ENCODE measurements at regions not wholly inside any gene's neighbourhood (a gene's known extent, or its start where the extent isn't known, plus 50 kb on each side); places are given as distances from the start of the nearest gene placed in this dataset.

- Mint-ChIP-seq H3K4me3 (no peak overlapping the region), H3K27ac (no peak overlapping the region), H3K27me3 (no peaks in the 10 kb centered on the region), H3K36me3 (ENCODE audit: low read depth) (no peaks in the 10 kb centered on the region), H3K4me1 (ENCODE audit: low read depth) (peaks cover 7% of the 10 kb centered on the region), H3K9me3 (no peaks in the 10 kb centered on the region)
Observed at GRCh38 chr1:115179397-115180079, 90.2 kb upstream of the TSPAN2 start.

- H3K36me3 Mint-ChIP-seq (ENCODE audit: low read depth) = no peaks in the 10 kb centered on the region
- H3K27ac Mint-ChIP-seq = no peak overlapping the region
- H3K9me3 Mint-ChIP-seq = no peaks in the 10 kb centered on the region
- H3K27me3 Mint-ChIP-seq = peaks cover 14% of the 10 kb centered on the region
- no peaks in the 10 kb centered on the region for H3K4me1 Mint-ChIP-seq (ENCODE audit: low read depth)
- H3K4me3 Mint-ChIP-seq = no peak overlapping the region
Observed at GRCh38 chr1:115176189-115176588, 86.9 kb upstream of the TSPAN2 start.

GRCh38 chr1:115175596-115175995 lies 86.3 kb upstream of the TSPAN2 start:
- H3K27me3 Mint-ChIP-seq = peaks cover 14% of the 10 kb centered on the region
- no peaks in the 10 kb centered on the region for H3K36me3 Mint-ChIP-seq (ENCODE audit: low read depth)
- no peaks in the 10 kb centered on the region for H3K9me3 Mint-ChIP-seq
- no peak overlapping the region for H3K4me3 Mint-ChIP-seq
- H3K27ac Mint-ChIP-seq = no peak overlapping the region
- no peaks in the 10 kb centered on the region for H3K4me1 Mint-ChIP-seq (ENCODE audit: low read depth)

- no peaks in the 10 kb centered on the region for H3K36me3 Mint-ChIP-seq (ENCODE audit: low read depth)
- no peaks in the 10 kb centered on the region for H3K4me1 Mint-ChIP-seq (ENCODE audit: low read depth)
- H3K9me3 Mint-ChIP-seq = no peaks in the 10 kb centered on the region
- no peak overlapping the region for H3K4me3 Mint-ChIP-seq
- H3K27ac Mint-ChIP-seq = no peak overlapping the region
- peaks cover 14% of the 10 kb centered on the region for H3K27me3 Mint-ChIP-seq
Observed at GRCh38 chr1:115173151-115173550, 83.8 kb upstream of the TSPAN2 start.

- no peak overlapping the region for H3K27ac Mint-ChIP-seq
- H3K4me3 Mint-ChIP-seq = no peak overlapping the region
- no peaks in the 10 kb centered on the region for H3K4me1 Mint-ChIP-seq (ENCODE audit: low read depth)
- no peaks in the 10 kb centered on the region for H3K9me3 Mint-ChIP-seq
- H3K36me3 Mint-ChIP-seq (ENCODE audit: low read depth) = no peaks in the 10 kb centered on the region
- peaks cover 23% of the 10 kb centered on the region for H3K27me3 Mint-ChIP-seq
Observed at GRCh38 chr1:115172270-115172669, 83.0 kb upstream of the TSPAN2 start.

- H3K9me3 Mint-ChIP-seq = no peaks in the 10 kb centered on the region
- no peaks in the 10 kb centered on the region for H3K36me3 Mint-ChIP-seq (ENCODE audit: low read depth)
- no peak overlapping the region for H3K27ac Mint-ChIP-seq
- no peak overlapping the region for H3K4me3 Mint-ChIP-seq
- peaks cover 30% of the 10 kb centered on the region for H3K27me3 Mint-ChIP-seq
- H3K4me1 Mint-ChIP-seq (ENCODE audit: low read depth) = no peaks in the 10 kb centered on the region
Observed at GRCh38 chr1:115170961-115171392, 81.7 kb upstream of the TSPAN2 start.

- Mint-ChIP-seq H3K4me1 (ENCODE audit: low read depth) (no peaks in the 10 kb centered on the region), H3K27ac (no peak overlapping the region), H3K4me3 (no peak overlapping the region), H3K36me3 (ENCODE audit: low read depth) (no peaks in the 10 kb centered on the region), H3K9me3 (no peaks in the 10 kb centered on the region), H3K27me3 (peaks cover 30% of the 10 kb centered on the region)
Observed at GRCh38 chr1:115170377-115170776, 81.1 kb upstream of the TSPAN2 start.

- H3K9me3 Mint-ChIP-seq = no peaks in the 10 kb centered on the region
- H3K27ac Mint-ChIP-seq = no peak overlapping the region
- H3K4me3 Mint-ChIP-seq = no peak overlapping the region
- no peaks in the 10 kb centered on the region for H3K36me3 Mint-ChIP-seq (ENCODE audit: low read depth)
- peaks cover 28% of the 10 kb centered on the region for H3K27me3 Mint-ChIP-seq
- no peaks in the 10 kb centered on the region for H3K4me1 Mint-ChIP-seq (ENCODE audit: low read depth)
Observed at GRCh38 chr1:115168026-115168425, 78.7 kb upstream of the TSPAN2 start.

GRCh38 chr1:115166531-115167091 lies 77.3 kb upstream of the TSPAN2 start:
- Mint-ChIP-seq H3K36me3 (ENCODE audit: low read depth) (no peaks in the 10 kb centered on the region), H3K4me3 (no peak overlapping the region), H3K27ac (no peak overlapping the region), H3K27me3 (peaks cover 22% of the 10 kb centered on the region), H3K9me3 (no peaks in the 10 kb centered on the region), H3K4me1 (ENCODE audit: low read depth) (no peaks in the 10 kb centered on the region)

- H3K27me3 Mint-ChIP-seq = peaks cover 19% of the 10 kb centered on the region
- H3K4me1 Mint-ChIP-seq (ENCODE audit: low read depth) = no peaks in the 10 kb centered on the region
- no peak overlapping the region for H3K4me3 Mint-ChIP-seq
- no peak overlapping the region for H3K27ac Mint-ChIP-seq
- H3K36me3 Mint-ChIP-seq (ENCODE audit: low read depth) = no peaks in the 10 kb centered on the region
- H3K9me3 Mint-ChIP-seq = no peaks in the 10 kb centered on the region
Observed at GRCh38 chr1:115165776-115166175, 76.5 kb upstream of the TSPAN2 start.

- peaks cover 19% of the 10 kb centered on the region for H3K27me3 Mint-ChIP-seq
- no peak overlapping the region for H3K4me3 Mint-ChIP-seq
- H3K4me1 Mint-ChIP-seq (ENCODE audit: low read depth) = no peaks in the 10 kb centered on the region
- no peak overlapping the region for H3K27ac Mint-ChIP-seq
- H3K9me3 Mint-ChIP-seq = no peaks in the 10 kb centered on the region
- no peaks in the 10 kb centered on the region for H3K36me3 Mint-ChIP-seq (ENCODE audit: low read depth)
Observed at GRCh38 chr1:115164940-115165705, 75.8 kb upstream of the TSPAN2 start.

GRCh38 chr1:115164484-115164883 lies 75.2 kb upstream of the TSPAN2 start:
- H3K4me1 Mint-ChIP-seq (ENCODE audit: low read depth) = no peaks in the 10 kb centered on the region
- H3K4me3 Mint-ChIP-seq = no peak overlapping the region
- H3K27ac Mint-ChIP-seq = no peak overlapping the region
- peaks cover 19% of the 10 kb centered on the region for H3K27me3 Mint-ChIP-seq
- H3K36me3 Mint-ChIP-seq (ENCODE audit: low read depth) = no peaks in the 10 kb centered on the region
- no peaks in the 10 kb centered on the region for H3K9me3 Mint-ChIP-seq

GRCh38 chr1:115160728-115161127 lies 71.4 kb upstream of the TSPAN2 start:
- no peaks in the 10 kb centered on the region for H3K4me1 Mint-ChIP-seq (ENCODE audit: low read depth)
- H3K27me3 Mint-ChIP-seq = peaks cover 3% of the 10 kb centered on the region

GRCh38 chr1:115159958-115160357 lies 70.7 kb upstream of the TSPAN2 start:
- no peaks in the 10 kb centered on the region for H3K36me3 Mint-ChIP-seq (ENCODE audit: low read depth)
- no peaks in the 10 kb centered on the region for H3K4me1 Mint-ChIP-seq (ENCODE audit: low read depth)
- H3K27me3 Mint-ChIP-seq = peaks cover 3% of the 10 kb centered on the region
- no peak overlapping the region for H3K4me3 Mint-ChIP-seq
- no peak overlapping the region for H3K27ac Mint-ChIP-seq
- no peaks in the 10 kb centered on the region for H3K9me3 Mint-ChIP-seq

More at GRCh38 chr1:115160728-115161127, 71.4 kb upstream of the TSPAN2 start:
- H3K4me3 Mint-ChIP-seq = no peak overlapping the region
- no peaks in the 10 kb centered on the region for H3K36me3 Mint-ChIP-seq (ENCODE audit: low read depth)
- no peak overlapping the region for H3K27ac Mint-ChIP-seq
- no peaks in the 10 kb centered on the region for H3K9me3 Mint-ChIP-seq

- no peaks in the 10 kb centered on the region for H3K36me3 Mint-ChIP-seq (ENCODE audit: low read depth)
- no peak overlapping the region for H3K4me3 Mint-ChIP-seq
- no peak overlapping the region for H3K27ac Mint-ChIP-seq
- no peaks in the 10 kb centered on the region for H3K9me3 Mint-ChIP-seq
- peaks cover 3% of the 10 kb centered on the region for H3K27me3 Mint-ChIP-seq
- no peaks in the 10 kb centered on the region for H3K4me1 Mint-ChIP-seq (ENCODE audit: low read depth)
Observed at GRCh38 chr1:115158181-115158580, 68.9 kb upstream of the TSPAN2 start.
